HG03039 (cell line): ENCODE measurements at regions not wholly inside any gene's neighbourhood (a gene's known extent, or its start where the extent isn't known, plus 50 kb on each side); places are given as distances from the start of the nearest gene placed in this dataset.

ENCODE experiments used
- ATAC-seq: cut with Tn5 transposase; IDR thresholded peaks from one replicate; pipeline ENCODE4 v1.9.1; 2021; ENCODE audit warnings: mild to moderate bottlenecking, moderate library complexity; ENCODE audit not compliant: unreplicated experiment

- ATAC-seq = no peak
These were observed 173.5 kb downstream of the KCNRG start for GRCh38 chr13:50188696-50189095.

- no peak for ATAC-seq
These were observed 174.2 kb downstream of the KCNRG start for GRCh38 chr13:50189450-50189849.

- no peak for ATAC-seq
These were observed 175.8 kb downstream of the KCNRG start for GRCh38 chr13:50191004-50191403.

- no peak for ATAC-seq
These were observed 177.1 kb downstream of the KCNRG start for GRCh38 chr13:50192272-50192813.

- ATAC-seq = no peak
These were observed 179.8 kb downstream of the KCNRG start for GRCh38 chr13:50195045-50195444.

DNA sequence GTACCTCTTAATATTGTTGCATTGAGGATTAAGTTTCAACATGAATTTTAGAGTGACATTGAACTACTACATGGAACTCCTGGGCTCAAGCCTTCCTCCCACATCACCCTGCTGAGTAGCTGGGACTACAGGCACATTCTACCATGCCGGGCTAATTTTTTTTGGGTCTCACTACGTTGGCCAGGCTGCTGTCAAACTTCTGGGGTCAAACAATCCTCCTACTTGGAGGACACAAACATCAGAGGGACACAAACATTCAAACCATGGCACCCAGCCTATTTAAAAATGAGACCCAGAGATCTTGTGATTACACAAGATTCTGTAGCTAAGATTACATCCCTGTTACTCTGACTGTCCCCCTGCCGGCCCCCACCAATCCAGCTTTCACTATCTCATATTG, 180.9 kb downstream of the KCNRG start:
- no peak for ATAC-seq

GRCh38 chr13:50197705-50198104, 182.5 kb downstream of the KCNRG start:
- ATAC-seq = no peak

GRCh38 chr13:50198508-50198907, 183.3 kb downstream of the KCNRG start:
- ATAC-seq = no peak

DNA sequence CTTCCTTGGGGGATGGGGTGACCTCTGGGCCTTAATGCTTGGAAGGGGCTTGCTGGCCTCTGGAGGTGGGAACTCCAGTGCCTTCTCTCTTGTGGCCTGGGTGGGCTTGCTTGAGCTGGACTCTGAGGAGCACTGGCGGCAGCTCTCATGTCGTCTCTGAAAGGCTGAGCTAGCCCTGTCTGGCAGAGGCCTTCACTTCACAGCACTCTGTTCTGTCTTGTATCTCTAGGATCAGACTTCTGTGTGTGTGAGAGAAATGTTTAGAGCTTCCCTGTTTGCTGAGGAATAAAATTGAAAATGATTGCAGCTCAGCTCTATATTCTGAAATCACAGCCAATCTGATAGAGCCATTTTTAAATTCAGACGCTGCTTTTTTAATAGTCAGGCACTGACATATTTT, 185.3 kb downstream of the KCNRG start:
- no peak for ATAC-seq

- no peak for ATAC-seq
These were observed 185.7 kb downstream of the KCNRG start for GRCh38 chr13:50200988-50201387.

- ATAC-seq = no peak
These were observed 187.2 kb downstream of the KCNRG start for GRCh38 chr13:50202485-50202884.

DNA sequence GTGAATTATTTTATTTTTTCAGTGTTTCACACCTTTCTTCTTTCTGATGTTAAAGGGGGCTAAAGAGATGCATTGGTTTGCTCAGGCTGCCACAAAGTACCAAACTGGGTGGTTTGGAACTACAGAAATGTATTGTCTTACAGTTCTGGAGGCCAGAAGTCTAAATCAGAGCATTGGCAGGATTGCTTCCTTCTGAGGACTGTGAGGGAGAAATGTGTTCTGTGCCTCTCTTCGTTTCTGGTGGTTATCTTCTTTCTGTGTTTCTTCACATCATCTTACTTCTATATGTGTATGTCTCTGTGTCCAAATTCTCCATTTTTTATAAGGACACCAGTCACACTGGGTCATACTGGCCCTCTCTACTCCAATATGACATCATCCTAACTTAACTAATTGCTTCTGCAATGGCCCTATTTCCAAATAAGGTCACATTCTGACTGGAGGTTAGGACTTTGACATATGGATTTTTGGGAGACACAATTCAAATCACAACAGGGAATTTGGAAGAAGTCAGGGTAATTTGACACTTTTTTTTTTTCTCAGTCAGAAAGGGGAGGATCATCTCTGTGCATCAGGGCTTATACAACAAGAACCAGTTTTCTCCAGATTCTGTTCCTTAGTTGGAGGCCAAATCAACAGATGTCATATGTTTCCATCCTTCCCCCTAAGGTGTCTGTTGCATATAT, 188.2 kb downstream of the KCNRG start:
- no peak for ATAC-seq

GRCh38 chr13:50205581-50205980, 190.3 kb downstream of the KCNRG start:
- ATAC-seq = no peak

- no peak for ATAC-seq
These were observed 193.6 kb downstream of the KCNRG start for GRCh38 chr13:50208826-50209335.

GRCh38 chr13:50209631-50210030, 194.4 kb downstream of the KCNRG start:
- ATAC-seq = no peak

- no peak for ATAC-seq
These were observed 198.3 kb downstream of the KCNRG start for GRCh38 chr13:50213526-50213925.

GRCh38 chr13:50214514-50214913, 199.3 kb downstream of the KCNRG start:
- ATAC-seq = no peak

GRCh38 chr13:50215399-50215798, 200.2 kb downstream of the KCNRG start:
- no peak for ATAC-seq

- ATAC-seq = no peak
These were observed 204.5 kb downstream of the KCNRG start for GRCh38 chr13:50219743-50220142.

DNA sequence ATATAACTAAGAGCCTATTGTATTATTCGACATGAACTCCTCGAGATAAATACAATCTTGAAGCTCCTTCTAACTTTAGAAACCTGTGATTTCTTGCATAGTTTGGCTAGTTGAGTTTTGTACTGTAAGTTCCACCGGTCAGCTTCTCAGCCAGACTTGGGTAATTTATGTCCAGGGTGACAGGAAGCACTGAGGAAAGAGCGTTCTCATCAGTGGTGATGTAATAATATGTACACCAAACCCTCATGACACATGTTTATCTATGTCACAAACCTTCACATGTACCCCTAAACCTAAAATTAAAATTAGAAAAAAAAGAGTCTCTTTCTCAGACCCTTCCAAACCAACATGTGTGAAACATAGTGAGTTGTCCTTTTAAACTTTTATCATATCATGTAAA, 205.7 kb downstream of the KCNRG start:
- ATAC-seq = no peak

GRCh38 chr13:50222569-50223332, 207.5 kb downstream of the KCNRG start:
- no peak for ATAC-seq

DNA sequence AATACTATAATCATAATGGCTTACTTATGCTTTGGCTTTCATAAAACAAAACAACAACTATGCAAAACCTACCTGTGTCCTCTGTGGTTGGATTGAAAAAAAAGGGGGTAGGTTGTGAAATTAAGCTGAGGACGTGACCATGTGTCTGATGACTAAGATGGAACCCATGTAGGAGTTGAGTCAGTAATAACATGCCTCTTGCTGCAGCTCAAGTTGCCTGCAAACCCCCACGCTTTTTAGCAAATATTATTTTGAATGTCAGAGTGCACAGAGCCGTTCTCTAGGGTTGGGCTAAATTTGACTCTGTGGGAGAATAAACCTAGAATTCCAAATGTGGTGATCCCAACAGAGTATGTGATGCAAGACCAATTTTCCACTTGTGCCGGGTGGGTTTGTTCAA, 209.3 kb downstream of the KCNRG start:
- ATAC-seq = peak; percentile 57
